ENCODE measurements at regions not wholly inside any gene's neighbourhood (a gene's known extent, or its start where the extent isn't known, plus 50 kb on each side); places are given as distances from the start of the nearest gene placed in this dataset.

GRCh38 chr10:128596906-128597305 lies 470.7 kb upstream of the MKI67 start:
- TF ChIP-seq CTCF (IDR thresholded peaks at IDR 0.05) (no peak), EP300 (IDR thresholded peaks at IDR 0.05) (no peak), POLR2A (IDR thresholded peaks at IDR 0.05) (no peak)

Data from ovary (tissue), 3 donors.